Hematopoietic multipotent progenitor cell treated with erythropoietin and hydrocortisone succinate and interleukin-3 and kit ligand, for 8 days (in vitro differentiated cells): ENCODE measurements at regions not wholly inside any gene's neighbourhood (a gene's known extent, or its start where the extent isn't known, plus 50 kb on each side); places are given as distances from the start of the nearest gene placed in this dataset.
A peak's percentile ranks its signal among the peaks of the same experiment; 100 is the strongest.
"Not testable (repeated sequence)": the region's sequence is repeated elsewhere in the genome, so short reads cannot be mapped to it uniquely, and the experiment has no call there.

ENCODE experiments used
- DNase-seq: peaks from one replicate; pipeline ENCODE4 v3.0.0-alpha.2; 2015

- DNase-seq: no peak
Observed at GRCh38 chr6:74607934-74608333, 597.9 kb downstream of the COL12A1 start.

- no peak for DNase-seq
Observed at GRCh38 chr6:74607468-74607867, 598.4 kb downstream of the COL12A1 start.

- DNase-seq: no peak
Observed at GRCh38 chr6:74606582-74607071, 599.2 kb downstream of the COL12A1 start.

GRCh38 chr6:74605922-74606581, 599.8 kb downstream of the COL12A1 start:
- DNase-seq: no peak

- DNase-seq: no peak
Observed at GRCh38 chr6:74604279-74604678, 601.6 kb downstream of the COL12A1 start.

GRCh38 chr6:74603322-74604076, 602.4 kb downstream of the COL12A1 start:
- no peak for DNase-seq

GRCh38 chr6:74602206-74602605, 603.6 kb downstream of the COL12A1 start:
- DNase-seq: no peak

- no peak for DNase-seq
Observed at GRCh38 chr6:74598462-74599393, 607.1 kb downstream of the COL12A1 start.

- DNase-seq: no peak
Observed at GRCh38 chr6:74597840-74598239, 608.0 kb downstream of the COL12A1 start.

- DNase-seq: no peak
Observed at GRCh38 chr6:74597266-74597665, 608.6 kb downstream of the COL12A1 start.

- DNase-seq: no peak
Observed at GRCh38 chr6:74596588-74596987, 609.3 kb downstream of the COL12A1 start.

GRCh38 chr6:74594350-74594749, 611.5 kb downstream of the COL12A1 start:
- not testable (repeated sequence) for DNase-seq

GRCh38 chr6:74588094-74588832, 617.6 kb downstream of the COL12A1 start:
- no peak for DNase-seq

GRCh38 chr6:74587386-74587785, 618.5 kb downstream of the COL12A1 start:
- no peak for DNase-seq

GRCh38 chr6:74585753-74586152, 620.1 kb downstream of the COL12A1 start:
- no peak for DNase-seq

- no peak for DNase-seq
Observed at GRCh38 chr6:74581681-74582080, 624.2 kb downstream of the COL12A1 start.

- DNase-seq: no peak
Observed at GRCh38 chr6:74579794-74580193, 626.1 kb downstream of the COL12A1 start.

- DNase-seq: no peak
Observed at GRCh38 chr6:74579047-74579446, 626.8 kb downstream of the COL12A1 start.

- no peak for DNase-seq
Observed at GRCh38 chr6:74578339-74578738, 627.5 kb downstream of the COL12A1 start.

- DNase-seq: no peak
Observed at GRCh38 chr6:74577619-74578018, 628.2 kb downstream of the COL12A1 start.

- peak; percentile 25 for DNase-seq
Observed at GRCh38 chr6:74574794-74575193, 631.1 kb downstream of the COL12A1 start.

- DNase-seq: no peak
Observed at GRCh38 chr6:74573613-74574012, 632.2 kb downstream of the COL12A1 start.

GRCh38 chr6:74570044-74570443, 635.8 kb downstream of the COL12A1 start:
- no peak for DNase-seq
